DMS 273 (cell line): ENCODE measurements at regions not wholly inside any gene's neighbourhood (a gene's known extent, or its start where the extent isn't known, plus 50 kb on each side); places are given as distances from the start of the nearest gene placed in this dataset.
"Not testable (repeated sequence)": the region's sequence is repeated elsewhere in the genome, so short reads cannot be mapped to it uniquely, and the experiment has no call there.

Experiments used
- DNase-seq: peaks from one replicate; lab custom pipeline; 2025; ENCODE audit not compliant: unreplicated experiment; lab: John Stamatoyannopoulos, UW

GRCh38 chr3:159038405-159038804, 236.6 kb downstream of the MFSD1 start:
- no peak for DNase-seq

- no peak for DNase-seq
Measured at GRCh38 chr3:159039286-159039685, 237.4 kb downstream of the MFSD1 start.

- DNase-seq = no peak
Measured at GRCh38 chr3:159045279-159045885, 243.5 kb downstream of the MFSD1 start.

DNA sequence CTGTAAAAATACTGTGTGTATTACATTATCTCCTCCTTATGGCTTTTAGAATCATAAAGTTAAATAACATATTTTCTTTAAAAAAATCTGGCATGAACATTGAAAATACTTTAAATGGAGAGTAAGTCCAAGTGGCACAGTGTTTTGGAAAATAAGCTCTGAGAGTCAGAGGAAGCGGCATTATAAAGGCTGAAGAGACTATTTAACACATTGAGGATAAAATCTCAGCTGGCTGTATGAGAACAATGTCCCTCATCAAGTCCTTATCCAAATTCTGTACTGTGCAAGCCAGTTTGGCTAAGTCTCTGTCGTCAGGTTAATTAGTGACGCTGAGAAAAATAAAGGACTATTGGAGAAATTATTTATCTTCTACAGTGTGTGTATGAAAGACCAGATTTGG, 245.5 kb downstream of the MFSD1 start:
- DNase-seq = no peak

DNA sequence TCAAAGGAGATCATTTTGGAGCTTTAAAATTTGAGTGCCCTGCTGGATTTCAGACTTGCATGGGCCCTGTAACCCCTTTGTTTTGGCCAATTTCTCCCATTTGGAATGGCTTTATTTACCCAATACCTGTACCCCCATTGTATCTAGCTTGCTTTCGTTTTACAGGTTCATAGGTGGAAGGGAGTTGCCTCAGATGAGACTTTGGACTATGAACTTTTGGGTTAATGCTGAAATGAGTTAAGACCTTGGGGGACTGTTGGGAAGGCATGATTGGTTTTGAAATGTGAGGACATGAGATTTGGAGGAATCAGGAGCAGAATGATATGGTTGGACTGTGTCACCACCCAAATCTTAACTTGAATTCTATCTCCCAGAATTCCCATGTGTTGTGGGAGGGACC, 250.6 kb downstream of the MFSD1 start:
- DNase-seq = not testable (repeated sequence)

- DNase-seq = no peak
Measured at GRCh38 chr3:159057621-159058020, 255.8 kb downstream of the MFSD1 start.

DNA sequence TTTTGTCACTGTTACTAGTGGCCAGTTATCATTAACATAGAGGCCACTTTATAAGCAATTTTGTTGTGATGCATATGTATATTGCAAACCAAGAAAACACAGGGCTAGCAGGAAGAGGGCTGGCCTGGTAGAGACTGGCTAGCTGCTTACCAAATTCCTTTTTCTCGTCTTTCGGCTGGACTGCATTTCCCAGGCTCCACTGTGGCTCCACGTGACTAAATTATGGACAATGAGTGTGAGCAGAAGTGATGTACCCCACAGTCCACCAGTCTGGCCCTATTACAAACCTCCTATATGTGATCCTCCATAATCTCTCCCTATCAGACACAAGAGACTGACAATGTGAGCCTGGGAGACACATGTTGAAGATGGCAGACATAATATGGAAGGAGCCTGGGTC, 257.0 kb downstream of the MFSD1 start:
- no peak for DNase-seq

GRCh38 chr3:159059395-159059794, 257.5 kb downstream of the MFSD1 start:
- DNase-seq = no peak

- no peak for DNase-seq
Measured at GRCh38 chr3:159062734-159063410, 261.0 kb downstream of the MFSD1 start.

- no peak for DNase-seq
Measured at GRCh38 chr3:159069091-159069490, 267.2 kb downstream of the MFSD1 start, which contains the start of gene IQCJ. IQCJ (plus strand) TSS chr3:159069319.

DNA sequence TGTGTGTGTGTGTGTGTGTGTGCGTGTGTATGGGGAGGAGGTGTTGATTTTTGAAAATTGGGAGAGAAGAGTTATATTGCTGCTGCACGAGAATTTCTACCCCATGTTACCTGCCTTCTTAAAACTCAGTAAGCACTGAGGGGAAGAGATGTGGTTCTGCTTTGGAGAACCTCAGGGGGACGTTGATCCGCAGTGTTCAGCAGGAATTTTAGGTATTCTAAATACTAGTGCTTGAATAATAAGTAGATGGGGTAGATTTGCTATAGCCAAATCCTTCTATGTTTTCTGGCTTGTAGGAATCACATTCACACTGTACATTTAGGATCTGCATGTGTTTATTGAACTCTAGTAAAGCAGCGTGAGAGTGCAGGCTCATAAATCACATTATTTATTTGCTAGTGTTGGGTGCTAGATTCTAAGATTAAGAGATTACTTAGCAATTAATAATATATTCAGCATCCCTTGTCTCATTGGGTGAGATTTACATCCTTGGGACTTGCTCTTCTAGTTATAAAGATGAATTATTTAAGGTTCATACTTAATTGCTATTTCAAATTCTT, 268.1 kb downstream of the MFSD1 start:
- no peak for DNase-seq

- no peak for DNase-seq
Measured at GRCh38 chr3:159074756-159075701, 273.2 kb downstream of the MFSD1 start.

- no peak for DNase-seq
Measured at GRCh38 chr3:159077860-159078259, 276.0 kb downstream of the MFSD1 start.

GRCh38 chr3:159080256-159080655, 278.4 kb downstream of the MFSD1 start:
- DNase-seq = no peak

DNA sequence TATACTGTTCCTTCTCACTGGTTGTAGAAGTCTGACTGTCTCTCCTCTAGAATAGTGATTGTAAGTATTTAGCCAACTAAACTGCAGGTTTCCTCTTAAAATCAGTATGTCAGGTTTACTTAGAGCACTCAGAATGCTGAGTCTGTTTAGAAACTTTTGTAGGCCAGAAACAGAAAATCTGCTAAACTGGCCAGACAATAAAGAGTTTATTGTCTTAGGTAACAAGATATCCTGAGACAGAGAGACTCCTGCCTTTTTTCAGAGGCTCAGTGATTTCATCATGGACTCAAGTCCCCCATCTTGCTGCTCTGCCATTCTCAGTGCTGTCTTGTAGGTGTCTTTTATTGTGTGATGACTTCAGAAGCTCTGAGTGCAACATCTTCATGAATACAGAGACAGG, 279.0 kb downstream of the MFSD1 start:
- no peak for DNase-seq

GRCh38 chr3:159082519-159082918, 280.7 kb downstream of the MFSD1 start:
- DNase-seq = no peak

DNA sequence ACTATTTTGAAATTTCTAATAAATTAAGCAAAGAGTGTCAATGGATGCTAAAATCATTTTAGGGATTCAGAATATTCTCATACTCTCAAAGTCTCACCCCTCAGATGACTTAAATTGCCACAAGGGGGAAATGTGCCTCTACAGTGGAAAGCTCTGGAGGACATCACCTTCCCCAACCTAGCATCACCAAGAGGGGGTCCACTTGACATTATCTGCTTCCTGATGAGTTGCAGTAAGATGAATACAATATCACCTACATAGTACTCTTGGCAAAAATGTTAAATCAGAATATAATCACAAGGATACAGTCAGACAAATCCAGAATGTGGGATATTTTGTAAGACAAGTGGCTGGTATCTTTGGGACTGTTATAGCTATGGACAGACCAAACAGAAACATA, 290.1 kb downstream of the MFSD1 start:
- DNase-seq = no peak

DNA sequence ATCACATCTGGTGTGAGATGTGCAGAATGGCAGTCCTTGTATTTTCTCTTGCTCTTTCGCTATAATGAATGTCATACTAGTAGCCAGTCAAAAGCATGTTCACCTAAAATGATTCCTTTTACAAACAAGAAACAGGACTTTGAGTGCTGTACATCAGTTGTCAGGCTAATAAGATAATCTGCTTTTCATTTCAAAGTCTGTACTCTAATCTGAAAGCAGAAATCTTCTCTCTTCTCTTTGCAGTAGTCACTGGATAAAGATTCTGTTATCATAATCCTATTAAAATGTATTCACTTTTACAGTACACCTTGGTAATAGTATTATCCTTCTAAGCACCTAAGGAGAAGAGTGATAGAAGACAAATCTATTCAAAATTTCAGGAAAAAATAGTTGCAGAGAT, 300.1 kb downstream of the MFSD1 start:
- DNase-seq = no peak

GRCh38 chr3:159112724-159113123, 310.9 kb downstream of the MFSD1 start:
- no peak for DNase-seq

- no peak for DNase-seq
Measured at GRCh38 chr3:159113221-159113875, 311.5 kb downstream of the MFSD1 start.

GRCh38 chr3:159114582-159114981, 312.7 kb downstream of the MFSD1 start:
- no peak for DNase-seq
